ENCODE measurements at regions not wholly inside any gene's neighbourhood (a gene's known extent, or its start where the extent isn't known, plus 50 kb on each side); places are given as distances from the start of the nearest gene placed in this dataset.

- no peak for TF ChIP-seq CTCF (IDR thresholded peaks at IDR 0.05)
- no peak for TF ChIP-seq POLR2A (IDR thresholded peaks at IDR 0.05)
- no peak for TF ChIP-seq POLR2AphosphoS5 (IDR thresholded peaks at IDR 0.05)
- TF ChIP-seq EP300 (IDR thresholded peaks at IDR 0.05): no peak
Observed at GRCh38 chr14:30799933-30800332, 74.4 kb upstream of the COCH start.
